ENCODE measurements at regions not wholly inside any gene's neighbourhood (a gene's known extent, or its start where the extent isn't known, plus 50 kb on each side); places are given as distances from the start of the nearest gene placed in this dataset.

DNA sequence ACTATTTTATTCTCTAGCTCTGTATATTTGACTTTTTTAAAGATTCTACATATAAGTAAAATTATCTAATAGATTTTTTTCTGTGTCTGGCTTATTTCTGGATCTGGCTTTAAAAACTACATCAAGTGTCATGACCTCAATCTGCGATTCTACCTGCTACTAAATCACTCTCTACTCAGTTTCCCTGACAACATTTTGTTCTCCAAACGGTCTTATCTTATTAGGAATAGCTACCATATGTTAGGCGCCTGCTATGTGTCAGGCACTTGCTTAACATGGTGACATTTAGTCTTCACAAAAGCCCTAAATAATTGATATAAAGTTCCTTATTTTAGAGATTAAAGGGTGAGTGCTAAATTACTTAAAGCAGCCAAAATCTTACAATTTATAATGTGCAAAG lies 1362.9 kb upstream of the FLRT2 start:
- TF ChIP-seq, protein P1, sequence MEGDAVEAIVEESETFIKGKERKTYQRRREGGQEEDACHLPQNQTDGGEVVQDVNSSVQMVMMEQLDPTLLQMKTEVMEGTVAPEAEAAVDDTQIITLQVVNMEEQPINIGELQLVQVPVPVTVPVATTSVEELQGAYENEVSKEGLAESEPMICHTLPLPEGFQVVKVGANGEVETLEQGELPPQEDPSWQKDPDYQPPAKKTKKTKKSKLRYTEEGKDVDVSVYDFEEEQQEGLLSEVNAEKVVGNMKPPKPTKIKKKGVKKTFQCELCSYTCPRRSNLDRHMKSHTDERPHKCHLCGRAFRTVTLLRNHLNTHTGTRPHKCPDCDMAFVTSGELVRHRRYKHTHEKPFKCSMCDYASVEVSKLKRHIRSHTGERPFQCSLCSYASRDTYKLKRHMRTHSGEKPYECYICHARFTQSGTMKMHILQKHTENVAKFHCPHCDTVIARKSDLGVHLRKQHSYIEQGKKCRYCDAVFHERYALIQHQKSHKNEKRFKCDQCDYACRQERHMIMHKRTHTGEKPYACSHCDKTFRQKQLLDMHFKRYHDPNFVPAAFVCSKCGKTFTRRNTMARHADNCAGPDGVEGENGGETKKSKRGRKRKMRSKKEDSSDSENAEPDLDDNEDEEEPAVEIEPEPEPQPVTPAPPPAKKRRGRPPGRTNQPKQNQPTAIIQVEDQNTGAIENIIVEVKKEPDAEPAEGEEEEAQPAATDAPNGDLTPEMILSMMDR (IDR thresholded peaks at IDR 0.05): no peak
- H3K36me3 ChIP-seq: no peaks in the 10 kb centered on the region
- no peaks in the 10 kb centered on the region for H3K9me3 ChIP-seq
- no peaks in the 10 kb centered on the region for H3K27me3 ChIP-seq
- H3K27ac ChIP-seq: no peak overlapping the region
- H3K4me1 ChIP-seq (ENCODE audit: control insufficient read depth in 1 of 2, insufficient read depth in 1 of 2, low read depth in 1 of 2, low read length in 1 of 2): no peaks in the 10 kb centered on the region
- H3K4me3 ChIP-seq (ENCODE audit: low read depth in 1 of 2, low read length in 1 of 2): no peak overlapping the region

GRCh38 chr14:84180336-84180735 lies 1349.6 kb upstream of the FLRT2 start:
- Histone ChIP-seq H3K9me3 (no peaks in the 10 kb centered on the region), H3K36me3 (no peaks in the 10 kb centered on the region), H3K4me3 (ENCODE audit: low read depth in 1 of 2, low read length in 1 of 2) (no peak overlapping the region), H3K4me1 (ENCODE audit: control insufficient read depth in 1 of 2, insufficient read depth in 1 of 2, low read depth in 1 of 2, low read length in 1 of 2) (no peaks in the 10 kb centered on the region), H3K27me3 (no peaks in the 10 kb centered on the region), H3K27ac (no peak overlapping the region)
- TF ChIP-seq, protein P1 (IDR thresholded peaks at IDR 0.05): no peak

DNA sequence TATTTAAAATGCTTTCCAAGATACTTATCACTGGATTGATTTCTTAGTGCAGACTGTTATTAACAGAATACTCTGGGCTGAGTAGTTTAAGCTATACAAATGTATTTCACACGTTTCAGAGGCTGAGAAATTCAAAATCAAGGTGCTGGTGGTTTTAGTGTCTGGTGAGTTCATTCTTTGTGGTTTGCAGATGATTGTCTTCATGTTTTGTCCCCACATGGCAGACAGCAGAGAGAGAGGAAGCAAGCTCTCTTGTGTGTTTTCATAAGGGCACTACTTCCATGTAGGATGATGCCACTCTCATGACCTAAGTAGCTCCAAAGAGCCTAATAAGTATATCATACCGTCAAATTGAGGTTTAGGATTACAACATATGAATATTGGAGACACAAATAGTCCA lies 1348.9 kb upstream of the FLRT2 start:
- Histone ChIP-seq H3K27me3 (no peaks in the 10 kb centered on the region), H3K4me1 (ENCODE audit: control insufficient read depth in 1 of 2, insufficient read depth in 1 of 2, low read depth in 1 of 2, low read length in 1 of 2) (no peaks in the 10 kb centered on the region), H3K9me3 (no peaks in the 10 kb centered on the region), H3K4me3 (ENCODE audit: low read depth in 1 of 2, low read length in 1 of 2) (no peak overlapping the region), H3K27ac (no peak overlapping the region), H3K36me3 (no peaks in the 10 kb centered on the region)
- TF ChIP-seq, protein P1 (IDR thresholded peaks at IDR 0.05): no peak

DNA sequence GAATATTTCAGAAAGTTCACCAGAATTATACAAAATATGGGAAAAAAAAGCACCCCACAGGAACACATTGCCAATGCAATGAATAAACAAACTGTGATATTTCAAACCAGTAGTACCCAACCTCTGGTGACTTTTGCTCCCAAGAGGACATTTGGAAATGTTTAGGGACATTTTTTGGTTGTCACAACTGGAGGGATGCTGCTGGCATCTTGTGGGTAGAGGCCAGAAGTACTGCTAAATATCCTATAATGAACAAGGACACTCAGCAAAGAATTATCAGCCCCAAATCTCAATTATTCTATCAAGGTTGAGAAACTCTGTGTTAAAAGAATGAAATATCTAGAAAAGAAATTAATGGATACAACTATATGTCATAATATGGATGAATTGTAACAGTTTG lies 1334.4 kb upstream of the FLRT2 start:
- no peaks in the 10 kb centered on the region for H3K27me3 ChIP-seq
- no peaks in the 10 kb centered on the region for H3K9me3 ChIP-seq
- TF ChIP-seq, protein P1 (IDR thresholded peaks at IDR 0.05): no peak
- H3K4me1 ChIP-seq (ENCODE audit: control insufficient read depth in 1 of 2, insufficient read depth in 1 of 2, low read depth in 1 of 2, low read length in 1 of 2): no peaks in the 10 kb centered on the region
- H3K4me3 ChIP-seq (ENCODE audit: low read depth in 1 of 2, low read length in 1 of 2): no peak overlapping the region
- H3K36me3 ChIP-seq: no peaks in the 10 kb centered on the region
- H3K27ac ChIP-seq: no peak overlapping the region

DNA sequence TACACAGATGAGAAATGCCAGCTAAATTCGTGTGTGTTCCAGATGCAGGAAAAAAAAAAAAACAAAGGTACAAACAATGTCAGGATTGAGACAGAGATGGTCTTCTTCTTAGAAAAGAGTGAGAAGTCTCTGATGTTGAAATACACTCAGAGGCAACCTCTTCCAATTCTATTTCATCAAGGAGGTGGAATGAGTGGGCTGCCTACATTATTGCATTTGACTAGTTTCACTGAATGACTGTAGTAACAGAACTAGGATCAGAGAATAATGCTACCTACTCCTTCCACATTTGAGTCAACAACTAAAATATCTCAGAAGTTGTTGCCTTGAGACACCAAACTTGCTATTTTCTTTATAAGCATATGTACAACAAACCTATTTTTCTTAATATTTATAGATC lies 1332.2 kb upstream of the FLRT2 start:
- Histone ChIP-seq H3K9me3 (no peaks in the 10 kb centered on the region), H3K4me1 (ENCODE audit: control insufficient read depth in 1 of 2, insufficient read depth in 1 of 2, low read depth in 1 of 2, low read length in 1 of 2) (no peaks in the 10 kb centered on the region), H3K27me3 (no peaks in the 10 kb centered on the region), H3K4me3 (ENCODE audit: low read depth in 1 of 2, low read length in 1 of 2) (no peak overlapping the region), H3K36me3 (no peaks in the 10 kb centered on the region), H3K27ac (no peak overlapping the region)
- TF ChIP-seq, protein P1 (IDR thresholded peaks at IDR 0.05): no peak

GRCh38 chr14:84202486-84202885 lies 1327.5 kb upstream of the FLRT2 start:
- H3K4me1 ChIP-seq (ENCODE audit: control insufficient read depth in 1 of 2, insufficient read depth in 1 of 2, low read depth in 1 of 2, low read length in 1 of 2): no peaks in the 10 kb centered on the region
- no peak overlapping the region for H3K4me3 ChIP-seq (ENCODE audit: low read depth in 1 of 2, low read length in 1 of 2)
- H3K9me3 ChIP-seq: no peaks in the 10 kb centered on the region
- H3K27ac ChIP-seq: no peak overlapping the region
- TF ChIP-seq, protein P1 (IDR thresholded peaks at IDR 0.05): no peak
- H3K36me3 ChIP-seq: no peaks in the 10 kb centered on the region
- H3K27me3 ChIP-seq: no peaks in the 10 kb centered on the region
